ENCODE measurements at regions not wholly inside any gene's neighbourhood (a gene's known extent, or its start where the extent isn't known, plus 50 kb on each side); places are given as distances from the start of the nearest gene placed in this dataset.

- TF ChIP-seq, protein P1, sequence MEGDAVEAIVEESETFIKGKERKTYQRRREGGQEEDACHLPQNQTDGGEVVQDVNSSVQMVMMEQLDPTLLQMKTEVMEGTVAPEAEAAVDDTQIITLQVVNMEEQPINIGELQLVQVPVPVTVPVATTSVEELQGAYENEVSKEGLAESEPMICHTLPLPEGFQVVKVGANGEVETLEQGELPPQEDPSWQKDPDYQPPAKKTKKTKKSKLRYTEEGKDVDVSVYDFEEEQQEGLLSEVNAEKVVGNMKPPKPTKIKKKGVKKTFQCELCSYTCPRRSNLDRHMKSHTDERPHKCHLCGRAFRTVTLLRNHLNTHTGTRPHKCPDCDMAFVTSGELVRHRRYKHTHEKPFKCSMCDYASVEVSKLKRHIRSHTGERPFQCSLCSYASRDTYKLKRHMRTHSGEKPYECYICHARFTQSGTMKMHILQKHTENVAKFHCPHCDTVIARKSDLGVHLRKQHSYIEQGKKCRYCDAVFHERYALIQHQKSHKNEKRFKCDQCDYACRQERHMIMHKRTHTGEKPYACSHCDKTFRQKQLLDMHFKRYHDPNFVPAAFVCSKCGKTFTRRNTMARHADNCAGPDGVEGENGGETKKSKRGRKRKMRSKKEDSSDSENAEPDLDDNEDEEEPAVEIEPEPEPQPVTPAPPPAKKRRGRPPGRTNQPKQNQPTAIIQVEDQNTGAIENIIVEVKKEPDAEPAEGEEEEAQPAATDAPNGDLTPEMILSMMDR (IDR thresholded peaks at IDR 0.05; ENCODE audit: low read depth, low read length, missing input control), result no peak
- no peak for TF ChIP-seq ATF3 (IDR thresholded peaks at IDR 0.05)
- no peak for TF ChIP-seq RXRA (IDR thresholded peaks at IDR 0.05)
- no peak for TF ChIP-seq SP1 (IDR thresholded peaks at IDR 0.05)
- TF ChIP-seq NR2F2 (IDR thresholded peaks at IDR 0.05), result no peak
Measured at GRCh38 chr2:176817061-176817565, 395.5 kb upstream of the HNRNPA3 start.
